Endothelial cell of umbilical vein (primary cell): ENCODE measurements at regions not wholly inside any gene's neighbourhood (a gene's known extent, or its start where the extent isn't known, plus 50 kb on each side); places are given as distances from the start of the nearest gene placed in this dataset.

ENCODE experiments used
- BruUV-seq: library from RNA; stranded (reverse); fragments of 400-500 nt; replicated peaks from 2 replicates; lab custom pipeline; 2021; lab: Mats Ljungman, UMichigan
- CTCF ChIA-PET: fragments of 300-600, 350-600 bp; sonication (Branson Sonifier 250); formaldehyde crosslinking; loops from one replicate; lab custom pipeline; 2021; ENCODE audit warnings: antibody characterized with exemption, inconsistent platforms; lab: Charles Lee
- POLR2A ChIA-PET: fragments of 300-600, 350-600 bp; sonication (Branson Sonifier 250); formaldehyde crosslinking; loops from one replicate; lab custom pipeline; 2021; ENCODE audit warnings: antibody characterized with exemption, inconsistent platforms; lab: Charles Lee
- DNase-seq: peaks from one replicate; pipeline ENCODE4 v3.0.0-alpha.2; 2011; ENCODE audit warnings: low read depth, low spot score
- FAIRE-seq: peaks from 2 replicates; lab custom pipeline; 2011; peaks lifted over from hg19 to GRCh38; lab: Jason Lieb, UNC
- H2AFZ ChIP-seq: 2 replicates; pipeline ENCODE4 v1.6.0; 2012; ENCODE audit warnings: low read depth, low read length, control low read depth, inconsistent platforms
- H3K27ac ChIP-seq: 2 replicates; pipeline ENCODE4 v1.5.1; 2011; ENCODE audit warnings: low read depth, mild to moderate bottlenecking, control low read depth, low read length, moderate library complexity; ENCODE audit not compliant: insufficient read depth
- H3K27me3 ChIP-seq, 2 experiments: 2 replicates each; pipeline versions ENCODE4 v1.6.0 to v1.6.1; 2011; ENCODE audit warnings: low read length in 2 of 2, mixed read lengths in 1 of 2; ENCODE audit not compliant: control insufficient read depth in 2 of 2, insufficient read depth in 2 of 2
- H3K36me3 ChIP-seq, 2 experiments: 2 replicates in 1 of 2; 3 replicates in 1 of 2; pipeline ENCODE4 v1.5.1; 2011; ENCODE audit warnings: low read length in 2 of 2, mild to moderate bottlenecking in 1 of 2, moderate library complexity in 1 of 2; ENCODE audit not compliant: control insufficient read depth in 2 of 2, insufficient read depth in 2 of 2; ENCODE audit errors: extremely low read depth in 1 of 2
- H3K4me1 ChIP-seq: 3 replicates; pipeline ENCODE4 v1.5.1; 2011; ENCODE audit warnings: mild to moderate bottlenecking, low read length; ENCODE audit not compliant: control insufficient read depth, insufficient read depth; ENCODE audit errors: extremely low read depth
- H3K4me2 ChIP-seq: 2 replicates; pipeline ENCODE4 v1.6.1; 2011; ENCODE audit warnings: low read length, control low read depth, mixed read lengths; ENCODE audit not compliant: insufficient read depth
- H3K4me3 ChIP-seq, 3 experiments: fragments of 200-600 bp in 1 of 3; sonication (generic), shearing (Covaris generic) in 1 of 3; replicated peaks in 1 of 3; 2 replicates each; pipeline ENCODE4 v1.5.1; 2011 to 2016; ENCODE audit warnings: control low read depth in 3 of 3, low read length in 3 of 3, mild to moderate bottlenecking in 2 of 3, inconsistent platforms in 1 of 3, low read depth in 1 of 3, moderate library complexity in 1 of 3; ENCODE audit not compliant: insufficient read depth in 1 of 3
- H3K79me2 ChIP-seq: 2 replicates; pipeline ENCODE4 v1.6.0; 2012; ENCODE audit warnings: low read length, inconsistent platforms; ENCODE audit not compliant: control insufficient read depth, insufficient read depth
- H3K9ac ChIP-seq: replicated peaks from 2 replicates; pipeline ENCODE3; 2011; ENCODE audit warnings: low read length, control low read depth; ENCODE audit not compliant: insufficient read depth; ENCODE audit errors: extremely low read depth
- H3K9me1 ChIP-seq: replicated peaks from 3 replicates; pipeline ENCODE4 v1.6.0; 2011; ENCODE audit warnings: mild to moderate bottlenecking, low read length; ENCODE audit not compliant: control insufficient read depth, insufficient read depth; ENCODE audit errors: extremely low read depth
- H3K9me3 ChIP-seq: replicated peaks from 2 replicates; pipeline ENCODE4 v1.5.1; 2012; ENCODE audit warnings: low read length, inconsistent platforms; ENCODE audit not compliant: control insufficient read depth, insufficient read depth
- H4K20me1 ChIP-seq: replicated peaks from 2 replicates; pipeline ENCODE3; 2011; ENCODE audit warnings: mild to moderate bottlenecking, low read length; ENCODE audit not compliant: control insufficient read depth, insufficient read depth; ENCODE audit errors: extremely low read depth
- EZH2 ChIP-seq: IDR thresholded peaks from 2 replicates; pipeline ENCODE4 v1.6.1; 2012; ENCODE audit warnings: borderline replicate concordance, low read depth, mild to moderate bottlenecking, moderate library complexity, low read length, inconsistent platforms; ENCODE audit not compliant: severe bottlenecking
- FOS ChIP-seq: IDR thresholded peaks from 2 replicates; pipeline ENCODE4 v1.6.1; 2011; ENCODE audit warnings: mild to moderate bottlenecking, low read length, moderate library complexity, borderline replicate concordance; ENCODE audit not compliant: insufficient read depth
- GATA2 ChIP-seq: IDR thresholded peaks from 2 replicates; pipeline ENCODE4 v1.7.0; 2011; ENCODE audit warnings: low read depth, mild to moderate bottlenecking, moderate library complexity, mixed read lengths, low read length; ENCODE audit not compliant: insufficient read length, insufficient read depth
- JUN ChIP-seq: IDR thresholded peaks from 2 replicates; pipeline ENCODE4 v1.6.1; 2011; ENCODE audit warnings: borderline replicate concordance, low read depth; ENCODE audit not compliant: insufficient read length, insufficient read depth
- MYC ChIP-seq: IDR thresholded peaks from one replicate; pipeline ENCODE4 v1.6.1; 2011; ENCODE audit warnings: mild to moderate bottlenecking, low read depth, low read length
- POLR2A ChIP-seq: IDR thresholded peaks from 2 replicates; pipeline ENCODE4 v1.6.1; 2012; ENCODE audit warnings: low read depth, mild to moderate bottlenecking, control low read depth, low read length
- POLR2AphosphoS5 ChIP-seq: IDR thresholded peaks from 2 replicates; pipeline ENCODE4 v1.6.1; 2012; ENCODE audit warnings: low read depth, mild to moderate bottlenecking, control low read depth, low read length, moderate library complexity; ENCODE audit not compliant: insufficient read depth
- dilution Hi-C: fragments of 300-500 bp; cut with MboI; formaldehyde crosslinking; loops from one replicate; pipeline ENCODE4 v1.15.0; 2019; ENCODE audit warnings: low sequenced_read_pairs; ENCODE audit not compliant: extremely low pct_ligation_motif_present
- intact Hi-C: fragments of 100-400 bp; cut with micrococcal nuclease; formaldehyde crosslinking; loops from one replicate; pipeline ENCODE4 v1.10.0; 2022
- TF ChIP-seq, protein P1 (sequence below), 2 donors: IDR thresholded peaks; 1 replicate in 1 of 2; 2 replicates in 1 of 2; pipeline ENCODE4 v1.5.1; 2011; ENCODE audit warnings: low read length in 2 of 2, mild to moderate bottlenecking in 2 of 2, moderate library complexity in 2 of 2, control low read depth in 1 of 2, inconsistent platforms in 1 of 2, low read depth in 1 of 2; ENCODE audit not compliant: insufficient read depth in 1 of 2; ENCODE audit errors: extremely low read depth in 1 of 2
- TF ChIP-seq, protein P2 (sequence below): IDR thresholded peaks from 2 replicates; pipeline ENCODE4 v1.6.1; 2011; ENCODE audit not compliant: insufficient read depth, insufficient read length

- BruUV-seq = no TSS peak
- peak overlapping the region; percentile 19 for H2AFZ ChIP-seq
- no peaks in the 10 kb centered on the region for H4K20me1 ChIP-seq
- no peak overlapping the region for H3K27ac ChIP-seq
- H3K27me3 ChIP-seq = no peaks in the 10 kb centered on the region
- H3K79me2 ChIP-seq = no peaks in the 10 kb centered on the region
- CTCF ChIA-PET = interaction anchor here (1.2 to 1.5 kb wide), 2 partner anchors 8 to 10 kb away, joined by 4 to 5 read pairs; no protein-coding TSS in a partner anchor
- no peaks in the 10 kb centered on the region for H3K4me1 ChIP-seq
- no peak overlapping the region for H3K9ac ChIP-seq
- no peak for TF ChIP-seq EZH2
- TF ChIP-seq, protein P1, sequence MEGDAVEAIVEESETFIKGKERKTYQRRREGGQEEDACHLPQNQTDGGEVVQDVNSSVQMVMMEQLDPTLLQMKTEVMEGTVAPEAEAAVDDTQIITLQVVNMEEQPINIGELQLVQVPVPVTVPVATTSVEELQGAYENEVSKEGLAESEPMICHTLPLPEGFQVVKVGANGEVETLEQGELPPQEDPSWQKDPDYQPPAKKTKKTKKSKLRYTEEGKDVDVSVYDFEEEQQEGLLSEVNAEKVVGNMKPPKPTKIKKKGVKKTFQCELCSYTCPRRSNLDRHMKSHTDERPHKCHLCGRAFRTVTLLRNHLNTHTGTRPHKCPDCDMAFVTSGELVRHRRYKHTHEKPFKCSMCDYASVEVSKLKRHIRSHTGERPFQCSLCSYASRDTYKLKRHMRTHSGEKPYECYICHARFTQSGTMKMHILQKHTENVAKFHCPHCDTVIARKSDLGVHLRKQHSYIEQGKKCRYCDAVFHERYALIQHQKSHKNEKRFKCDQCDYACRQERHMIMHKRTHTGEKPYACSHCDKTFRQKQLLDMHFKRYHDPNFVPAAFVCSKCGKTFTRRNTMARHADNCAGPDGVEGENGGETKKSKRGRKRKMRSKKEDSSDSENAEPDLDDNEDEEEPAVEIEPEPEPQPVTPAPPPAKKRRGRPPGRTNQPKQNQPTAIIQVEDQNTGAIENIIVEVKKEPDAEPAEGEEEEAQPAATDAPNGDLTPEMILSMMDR (IDR thresholded peaks at IDR 0.05; ENCODE audit: extremely low read depth in 1 of 2, insufficient read depth in 1 of 2, low read depth in 1 of 2, low read length in 2 of 2) = no peak
- TF ChIP-seq, protein P2, sequence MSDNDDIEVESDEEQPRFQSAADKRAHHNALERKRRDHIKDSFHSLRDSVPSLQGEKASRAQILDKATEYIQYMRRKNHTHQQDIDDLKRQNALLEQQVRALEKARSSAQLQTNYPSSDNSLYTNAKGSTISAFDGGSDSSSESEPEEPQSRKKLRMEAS = no peak
- no peak for TF ChIP-seq JUN
- no peak for TF ChIP-seq MYC
- TF ChIP-seq GATA2 = no peak
- TF ChIP-seq POLR2A = no peak
- no peak for TF ChIP-seq FOS
- no peak for TF ChIP-seq POLR2AphosphoS5
- intact Hi-C loops (no loop called here), dilution Hi-C loops (no loop called here)
- no peak overlapping the region for H3K4me2 ChIP-seq
- no peak for DNase-seq
- H3K9me1 ChIP-seq = no peaks in the 10 kb centered on the region
- H3K9me3 ChIP-seq = no peaks in the 10 kb centered on the region
- no peaks in the 10 kb centered on the region for H3K36me3 ChIP-seq
- POLR2A ChIA-PET = no interaction called here
- no peak overlapping the region for H3K4me3 ChIP-seq
- no peak for FAIRE-seq
Measured at GRCh38 chr3:64836097-64836496, 148.3 kb upstream of the ADAMTS9 start.
